AG04449 (cell line): ENCODE measurements at regions not wholly inside any gene's neighbourhood (a gene's known extent, or its start where the extent isn't known, plus 50 kb on each side); places are given as distances from the start of the nearest gene placed in this dataset.

Experiments
- CTCF ChIA-PET: fragments of 350-600 bp; formaldehyde crosslinking; extraction: SDS; loops from one replicate; lab custom pipeline; 2021; ENCODE audit warnings: antibody characterized with exemption; lab: Yijun Ruan, JAX
- POLR2A ChIA-PET: fragments of 400-600, 350-600 bp; formaldehyde crosslinking; extraction: SDS; loops from one replicate; lab custom pipeline; 2020; ENCODE audit warnings: antibody characterized with exemption, inconsistent platforms; lab: Yijun Ruan, JAX
- DNase-seq: peaks from one replicate; pipeline ENCODE4 v3.0.0-alpha.2; 2010; ENCODE audit warnings: low read depth, low spot score
- H3K4me3 ChIP-seq: 2 replicates; pipeline ENCODE4 v1.5.1; 2011; ENCODE audit warnings: low read depth, mild to moderate bottlenecking, control low read depth, low read length
- TF ChIP-seq, protein P1 (sequence below): IDR thresholded peaks from one replicate; pipeline ENCODE4 v1.5.1; 2011; ENCODE audit warnings: mild to moderate bottlenecking, moderate library complexity, low read length, control low read depth, inconsistent platforms; ENCODE audit not compliant: insufficient read depth; ENCODE audit errors: missing control alignments

DNA sequence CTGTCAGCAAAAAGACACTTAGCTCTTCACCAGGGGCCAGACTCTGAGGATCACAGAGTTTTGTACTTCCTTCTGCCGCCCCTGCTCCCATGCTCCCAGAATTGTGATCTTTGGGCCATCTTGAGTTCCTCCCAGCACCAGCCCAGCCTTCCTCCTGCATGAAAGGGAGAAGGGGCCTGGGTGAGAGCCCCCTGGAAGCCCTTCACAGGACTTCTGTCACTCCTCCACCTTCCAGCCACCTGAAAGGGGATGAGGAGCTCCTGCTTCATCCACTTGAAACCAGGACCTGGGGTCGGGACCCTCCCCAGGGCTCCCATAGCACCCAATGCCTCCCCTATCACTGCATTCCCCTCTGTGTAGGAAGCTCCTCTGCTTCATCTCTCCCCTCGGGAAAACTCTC lies 174.2 kb downstream of the BUD13 start:
- CTCF ChIA-PET: no interaction called here
- POLR2A ChIA-PET: no interaction called here
- no peak overlapping the region for H3K4me3 ChIP-seq
- DNase-seq: no peak
- TF ChIP-seq, protein P1, sequence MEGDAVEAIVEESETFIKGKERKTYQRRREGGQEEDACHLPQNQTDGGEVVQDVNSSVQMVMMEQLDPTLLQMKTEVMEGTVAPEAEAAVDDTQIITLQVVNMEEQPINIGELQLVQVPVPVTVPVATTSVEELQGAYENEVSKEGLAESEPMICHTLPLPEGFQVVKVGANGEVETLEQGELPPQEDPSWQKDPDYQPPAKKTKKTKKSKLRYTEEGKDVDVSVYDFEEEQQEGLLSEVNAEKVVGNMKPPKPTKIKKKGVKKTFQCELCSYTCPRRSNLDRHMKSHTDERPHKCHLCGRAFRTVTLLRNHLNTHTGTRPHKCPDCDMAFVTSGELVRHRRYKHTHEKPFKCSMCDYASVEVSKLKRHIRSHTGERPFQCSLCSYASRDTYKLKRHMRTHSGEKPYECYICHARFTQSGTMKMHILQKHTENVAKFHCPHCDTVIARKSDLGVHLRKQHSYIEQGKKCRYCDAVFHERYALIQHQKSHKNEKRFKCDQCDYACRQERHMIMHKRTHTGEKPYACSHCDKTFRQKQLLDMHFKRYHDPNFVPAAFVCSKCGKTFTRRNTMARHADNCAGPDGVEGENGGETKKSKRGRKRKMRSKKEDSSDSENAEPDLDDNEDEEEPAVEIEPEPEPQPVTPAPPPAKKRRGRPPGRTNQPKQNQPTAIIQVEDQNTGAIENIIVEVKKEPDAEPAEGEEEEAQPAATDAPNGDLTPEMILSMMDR: no peak

DNA sequence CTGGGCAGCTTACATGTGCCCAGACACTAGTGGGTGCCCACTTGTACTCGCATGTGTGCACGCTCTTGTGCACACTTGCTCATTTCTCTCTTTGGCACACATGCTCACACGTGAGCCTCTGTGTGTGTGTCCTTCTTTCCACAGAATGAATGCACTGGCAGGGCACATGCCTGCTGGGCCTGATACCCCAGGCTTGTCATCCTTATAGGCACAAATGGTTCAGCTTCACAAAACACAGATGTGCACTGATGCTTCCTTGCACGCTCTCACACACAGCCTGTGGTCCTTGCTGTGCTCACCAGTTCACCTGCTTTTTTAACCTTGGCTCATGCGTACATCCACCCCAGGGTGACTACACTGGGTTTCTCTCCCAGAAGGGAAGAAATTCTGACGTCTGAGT lies 174.8 kb downstream of the BUD13 start:
- no peak for DNase-seq
- TF ChIP-seq, protein P1: no peak
- ChIA-PET POLR2A (no interaction called here), CTCF (no interaction called here)
- no peak overlapping the region for H3K4me3 ChIP-seq

DNA sequence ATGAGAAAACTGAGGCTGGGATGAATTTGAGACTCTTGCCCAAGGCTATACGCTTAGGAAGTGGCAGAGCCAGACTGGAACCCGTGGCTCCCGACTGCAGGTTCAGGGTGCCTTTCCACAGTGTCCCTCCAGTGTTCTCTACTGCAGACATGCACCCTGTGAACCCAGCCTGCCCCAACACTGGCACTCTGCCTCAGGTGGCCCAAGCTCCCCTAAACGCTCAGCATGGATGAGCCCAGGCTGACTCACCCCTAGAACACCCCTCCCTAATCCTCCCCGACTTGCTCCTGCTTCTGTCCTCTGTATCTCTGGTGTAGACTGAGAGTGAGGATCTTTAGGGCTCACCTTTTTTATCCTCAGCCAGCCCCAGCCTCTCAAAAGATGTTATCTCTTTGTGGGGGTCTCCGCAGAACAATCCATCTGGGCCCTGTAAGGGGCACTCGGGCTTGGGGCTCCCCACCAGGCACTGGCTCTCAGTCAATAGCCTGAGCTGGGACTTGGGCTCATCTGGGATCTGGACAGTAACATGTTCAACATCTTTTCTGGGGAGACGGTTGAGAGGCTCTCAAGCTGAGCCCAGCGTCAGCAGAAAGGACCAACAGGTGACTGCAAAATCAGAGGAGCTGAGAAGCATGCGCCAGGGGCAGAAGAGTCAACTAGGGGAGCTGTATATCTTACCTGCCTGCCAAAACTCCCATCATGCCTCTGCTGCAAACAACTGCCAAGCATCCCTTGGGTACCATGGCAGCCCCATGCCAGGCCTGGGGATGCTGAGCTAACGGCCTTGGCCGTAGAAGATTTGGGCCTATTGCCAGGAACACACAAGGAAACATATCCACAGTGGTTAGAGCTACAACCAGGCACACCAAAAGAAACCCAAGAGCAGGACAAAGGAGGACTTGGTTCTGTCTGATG lies 176.2 kb downstream of the BUD13 start:
- ChIA-PET POLR2A (interaction anchor here (0.9 kb wide), 1 partner anchor 14 kb away, joined by 4 read pairs; no protein-coding TSS in a partner anchor), CTCF (no interaction called here)
- DNase-seq: no peak
- TF ChIP-seq, protein P1: no peak
- H3K4me3 ChIP-seq: no peak overlapping the region

DNA sequence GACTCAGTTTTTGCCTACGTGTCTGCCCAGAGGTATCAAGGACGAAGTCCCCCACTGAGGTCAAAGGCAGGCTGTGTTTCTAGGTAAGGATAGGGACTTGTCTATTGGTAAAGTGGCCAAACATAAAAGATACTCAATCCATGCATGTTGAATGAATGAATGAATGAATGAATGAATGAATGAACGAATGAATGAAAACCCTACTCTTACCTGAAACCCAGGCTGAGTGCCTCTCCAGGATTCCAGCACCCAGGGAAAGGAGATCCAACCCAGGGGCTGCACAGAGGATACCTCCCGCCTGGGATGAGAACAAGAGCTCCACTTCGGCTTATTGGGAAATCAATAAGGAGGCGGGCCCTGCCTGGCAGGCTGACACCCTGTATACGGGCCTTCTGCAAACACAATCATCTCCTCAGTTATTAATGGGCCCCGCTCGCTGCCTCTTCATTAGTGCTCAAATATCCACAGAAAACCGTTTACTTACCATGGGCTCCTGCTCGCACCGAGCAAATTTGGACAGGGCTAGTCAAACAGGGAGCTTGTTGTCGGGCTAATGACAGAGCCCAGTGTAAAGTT lies 177.4 kb downstream of the BUD13 start:
- CTCF ChIA-PET: no interaction called here
- TF ChIP-seq, protein P1: no peak
- H3K4me3 ChIP-seq: no peak overlapping the region
- POLR2A ChIA-PET: interaction anchor here (0.9 kb wide), 1 partner anchor 13 kb away, joined by 4 read pairs; no protein-coding TSS in a partner anchor
- no peak for DNase-seq

DNA sequence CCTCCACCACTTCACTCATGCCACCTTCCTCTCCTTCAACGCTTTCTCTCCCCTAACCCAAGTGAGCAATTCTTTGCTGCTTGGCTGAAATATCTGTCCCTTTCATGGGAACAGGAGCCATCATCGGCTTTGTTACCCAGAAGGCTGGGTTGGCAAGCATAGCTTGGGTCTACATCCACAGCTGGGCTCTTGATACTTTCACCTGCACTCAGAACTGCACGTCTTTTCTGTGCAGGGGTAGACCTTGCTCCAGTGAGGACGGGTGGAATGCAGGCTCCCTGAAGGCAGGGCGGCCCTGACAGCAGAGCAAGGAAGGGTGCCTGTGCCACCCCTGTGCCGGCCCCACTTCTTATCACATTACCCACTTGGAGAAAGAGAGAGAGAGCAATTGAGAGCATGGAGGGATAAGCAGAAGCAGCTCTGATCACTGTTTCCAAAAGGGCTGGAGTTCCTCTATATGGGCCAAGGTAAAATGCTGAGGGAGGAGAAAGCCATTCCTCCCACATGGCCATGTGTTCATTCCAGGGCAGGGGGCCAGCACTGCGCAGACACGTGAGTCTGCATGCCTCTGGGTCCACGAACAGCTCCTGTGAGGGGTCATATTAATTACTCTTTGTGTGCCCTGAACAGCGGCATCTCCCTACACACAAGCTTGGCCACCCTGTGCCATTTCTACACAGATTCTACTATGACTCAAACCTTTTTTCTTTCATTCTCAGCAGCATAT lies 181.8 kb downstream of the BUD13 start:
- no peak overlapping the region for H3K4me3 ChIP-seq
- TF ChIP-seq, protein P1: no peak
- ChIA-PET CTCF (no interaction called here), POLR2A (no interaction called here)
- DNase-seq: no peak

DNA sequence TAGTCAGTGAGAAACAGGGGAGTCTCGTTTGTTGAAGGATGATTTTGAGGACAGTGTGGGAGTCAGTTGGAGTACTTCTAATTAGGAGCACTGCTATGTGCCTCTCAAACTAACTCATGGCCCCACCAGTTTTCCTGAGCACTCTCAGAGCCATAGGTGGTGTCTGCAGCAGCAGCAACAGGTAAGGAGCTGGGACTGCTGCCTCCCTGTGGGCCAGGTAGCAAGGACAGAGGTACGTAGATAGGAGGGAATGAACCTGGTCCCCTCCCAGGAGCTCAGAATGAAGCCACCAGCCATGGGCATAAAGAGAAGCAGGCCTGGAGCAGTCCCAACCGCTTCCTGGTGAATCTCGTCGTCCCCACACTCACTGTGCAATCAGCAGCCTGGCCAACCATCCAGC lies 183.4 kb downstream of the BUD13 start:
- ChIA-PET POLR2A (no interaction called here), CTCF (no interaction called here)
- no peak overlapping the region for H3K4me3 ChIP-seq
- TF ChIP-seq, protein P1: no peak
- DNase-seq: no peak
